Kidney epithelial cell (primary cell): ENCODE measurements at regions not wholly inside any gene's neighbourhood (a gene's known extent, or its start where the extent isn't known, plus 50 kb on each side); places are given as distances from the start of the nearest gene placed in this dataset.

Experiments
- DNase-seq: peaks from one replicate; pipeline ENCODE4 v3.0.0-alpha.2; 2010; ENCODE audit warnings: low read depth
- H3K27me3 ChIP-seq: 2 replicates; pipeline ENCODE4 v1.6.0; 2011; ENCODE audit warnings: low read length; ENCODE audit not compliant: control insufficient read depth, insufficient read depth
- H3K36me3 ChIP-seq: 2 replicates; pipeline ENCODE4 v1.5.1; 2011; ENCODE audit warnings: low read length; ENCODE audit not compliant: control insufficient read depth, insufficient read depth
- H3K4me3 ChIP-seq: 2 replicates; pipeline ENCODE4 v1.5.1; 2011; ENCODE audit warnings: low read depth, mild to moderate bottlenecking, control low read depth, low read length
- CTCF ChIP-seq: IDR thresholded peaks from 2 replicates; pipeline ENCODE4 v1.5.1; 2011; ENCODE audit warnings: mild to moderate bottlenecking, moderate library complexity, low read length, control low read depth, inconsistent platforms; ENCODE audit not compliant: insufficient read depth, poor library complexity, severe bottlenecking

- no peak for TF ChIP-seq CTCF
- Histone ChIP-seq H3K4me3 (no peak overlapping the region), H3K27me3 (no peaks in the 10 kb centered on the region), H3K36me3 (no peaks in the 10 kb centered on the region)
- DNase-seq, result no peak
These were observed 292.4 kb upstream of the PWP1 start for GRCh38 chr12:107393043-107393717.

GRCh38 chr12:107394693-107395092 lies 290.9 kb upstream of the PWP1 start:
- no peak for TF ChIP-seq CTCF
- H3K27me3 ChIP-seq, result no peaks in the 10 kb centered on the region
- no peak overlapping the region for H3K4me3 ChIP-seq
- no peaks in the 10 kb centered on the region for H3K36me3 ChIP-seq
- no peak for DNase-seq

- no peak overlapping the region for H3K4me3 ChIP-seq
- no peaks in the 10 kb centered on the region for H3K27me3 ChIP-seq
- H3K36me3 ChIP-seq, result no peaks in the 10 kb centered on the region
- TF ChIP-seq CTCF, result no peak
- no peak for DNase-seq
These were observed 289.8 kb upstream of the PWP1 start for GRCh38 chr12:107395817-107396216.

GRCh38 chr12:107396991-107397390 lies 288.6 kb upstream of the PWP1 start:
- Histone ChIP-seq H3K4me3 (no peak overlapping the region), H3K27me3 (no peaks in the 10 kb centered on the region), H3K36me3 (no peaks in the 10 kb centered on the region)
- DNase-seq, result no peak
- no peak for TF ChIP-seq CTCF

- H3K27me3 ChIP-seq, result no peaks in the 10 kb centered on the region
- DNase-seq, result no peak
- H3K36me3 ChIP-seq, result no peaks in the 10 kb centered on the region
- TF ChIP-seq CTCF, result no peak
- no peak overlapping the region for H3K4me3 ChIP-seq
These were observed 287.6 kb upstream of the PWP1 start for GRCh38 chr12:107397890-107398500.

- Histone ChIP-seq H3K36me3 (no peaks in the 10 kb centered on the region), H3K4me3 (no peak overlapping the region), H3K27me3 (no peaks in the 10 kb centered on the region)
- no peak for DNase-seq
- no peak for TF ChIP-seq CTCF
These were observed 286.6 kb upstream of the PWP1 start for GRCh38 chr12:107399046-107399445.
